Keratinocyte (primary cell): ENCODE measurements at regions not wholly inside any gene's neighbourhood (a gene's known extent, or its start where the extent isn't known, plus 50 kb on each side); places are given as distances from the start of the nearest gene placed in this dataset.
A peak's percentile ranks its signal among the peaks of the same experiment; 100 is the strongest.

Source experiments
- DNase-seq: peaks from one replicate; pipeline ENCODE4 v3.0.0-alpha.2; 2011; ENCODE audit warnings: low read depth, missing footprints, low spot score
- FAIRE-seq: peaks from 2 replicates; lab custom pipeline; 2011; peaks lifted over from hg19 to GRCh38; lab: Jason Lieb, UNC
- H2AFZ ChIP-seq: 2 replicates; pipeline ENCODE4 v1.6.0; 2012; ENCODE audit warnings: low read length, control low read depth, inconsistent platforms; ENCODE audit not compliant: control insufficient read depth
- H3K27ac ChIP-seq: 2 replicates; pipeline ENCODE4 v1.5.1; 2011; ENCODE audit warnings: low read length; ENCODE audit not compliant: control insufficient read depth, insufficient read depth
- H3K27me3 ChIP-seq: 3 replicates; pipeline ENCODE4 v1.6.0; 2011; ENCODE audit warnings: low read length; ENCODE audit not compliant: control insufficient read depth, insufficient read depth; ENCODE audit errors: extremely low read depth
- H3K36me3 ChIP-seq, 2 experiments: 2 replicates in 1 of 2; 3 replicates in 1 of 2; pipeline ENCODE4 v1.5.1; 2011; ENCODE audit warnings: low read length in 2 of 2, mild to moderate bottlenecking in 1 of 2; ENCODE audit not compliant: control insufficient read depth in 2 of 2, insufficient read depth in 2 of 2; ENCODE audit errors: extremely low read depth in 1 of 2
- H3K4me1 ChIP-seq: 3 replicates; pipeline ENCODE4 v1.5.1; 2011; ENCODE audit warnings: low read length; ENCODE audit not compliant: control insufficient read depth, insufficient read depth; ENCODE audit errors: extremely low read depth
- H3K4me2 ChIP-seq: 3 replicates; pipeline ENCODE4 v1.6.0; 2011; ENCODE audit warnings: low read depth, low read length; ENCODE audit not compliant: control insufficient read depth, insufficient read depth; ENCODE audit errors: extremely low read depth
- H3K4me3 ChIP-seq, 3 experiments: fragments of 200-600 bp in 1 of 3; sonication (generic) in 1 of 3; 2 replicates in 2 of 3; 3 replicates in 1 of 3; pipeline ENCODE4 v1.5.1; 2011 to 2016; ENCODE audit warnings: low read length in 3 of 3, mild to moderate bottlenecking in 3 of 3, control low read depth in 2 of 3, inconsistent platforms in 1 of 3, low read depth in 1 of 3, mixed read lengths in 1 of 3, mixed run types in 1 of 3, moderate library complexity in 1 of 3; ENCODE audit not compliant: control insufficient read depth in 2 of 3, insufficient read depth in 2 of 3; ENCODE audit errors: extremely low read depth in 1 of 3
- H3K79me2 ChIP-seq: 2 replicates; pipeline ENCODE4 v1.6.0; 2012; ENCODE audit warnings: low read length; ENCODE audit not compliant: control insufficient read depth, insufficient read depth
- H3K9ac ChIP-seq: 3 replicates; pipeline ENCODE4 v1.6.0; 2011; ENCODE audit warnings: low read length; ENCODE audit not compliant: control insufficient read depth, insufficient read depth; ENCODE audit errors: extremely low read depth
- H3K9me1 ChIP-seq: 3 replicates; pipeline ENCODE4 v1.6.0; 2011; ENCODE audit warnings: low read length; ENCODE audit not compliant: control insufficient read depth, insufficient read depth; ENCODE audit errors: extremely low read depth
- H3K9me3 ChIP-seq: 2 replicates; pipeline ENCODE4 v1.5.1; 2012; ENCODE audit warnings: low read depth, low read length; ENCODE audit not compliant: control insufficient read depth
- H4K20me1 ChIP-seq: 3 replicates; pipeline ENCODE4 v1.6.0; 2011; ENCODE audit warnings: low read length; ENCODE audit not compliant: control insufficient read depth, insufficient read depth; ENCODE audit errors: extremely low read depth
- CTCF ChIP-seq, 3 experiments: IDR thresholded peaks in 1 of 3; conservative IDR thresholded peaks in 1 of 3; optimal IDR thresholded peaks in 1 of 3; 2 replicates in 2 of 3; 3 replicates in 1 of 3; pipeline versions ENCODE3 to v1.5.1; 2011; ENCODE audit warnings: low read length in 3 of 3, mild to moderate bottlenecking in 3 of 3, moderate library complexity in 2 of 3, control low read depth in 1 of 3, inconsistent platforms in 1 of 3; ENCODE audit not compliant: insufficient read depth in 2 of 3; ENCODE audit errors: extremely low read depth in 1 of 3
- EZH2 ChIP-seq: IDR thresholded peaks from one replicate; pipeline ENCODE4 v1.6.1; 2012; ENCODE audit warnings: inconsistent platforms, mild to moderate bottlenecking, low read length, moderate library complexity
- dilution Hi-C: fragments of 300-500 bp; cut with MboI; formaldehyde crosslinking; loops from one replicate; pipeline ENCODE4 v1.7.0; 2020; ENCODE audit warnings: low sequenced_read_pairs; ENCODE audit not compliant: extremely low pct_ligation_motif_present

- Histone ChIP-seq H3K4me1 (peaks cover 23% of the 10 kb centered on the region), H3K9me1 (no peaks in the 10 kb centered on the region), H3K4me3 (no peak overlapping the region), H4K20me1 (no peaks in the 10 kb centered on the region), H3K9ac (no peak overlapping the region), H3K36me3 (no peaks in the 10 kb centered on the region), H3K27ac (peak overlapping the region; percentile 8), H3K4me2 (no peak overlapping the region), H3K9me3 (no peaks in the 10 kb centered on the region), H2AFZ (peak overlapping the region; percentile 5), H3K79me2 (no peaks in the 10 kb centered on the region), H3K27me3 (no peaks in the 10 kb centered on the region)
- FAIRE-seq (peak; percentile 75), DNase-seq (no peak)
- dilution Hi-C loops: no loop called here
- TF ChIP-seq EZH2: no peak
- no peak for TF ChIP-seq CTCF (optimal IDR thresholded peaks at IDR 0.05 in 1 of 3, IDR thresholded peaks at IDR 0.05 in 1 of 3, conservative IDR thresholded peaks at IDR 0.05 in 1 of 3; ENCODE audit: extremely low read depth in 1 of 3, insufficient read depth in 2 of 3, low read length in 3 of 3)
Observed at GRCh38 chr18:60062396-60062795, 162.6 kb downstream of the PMAIP1 start.

DNA sequence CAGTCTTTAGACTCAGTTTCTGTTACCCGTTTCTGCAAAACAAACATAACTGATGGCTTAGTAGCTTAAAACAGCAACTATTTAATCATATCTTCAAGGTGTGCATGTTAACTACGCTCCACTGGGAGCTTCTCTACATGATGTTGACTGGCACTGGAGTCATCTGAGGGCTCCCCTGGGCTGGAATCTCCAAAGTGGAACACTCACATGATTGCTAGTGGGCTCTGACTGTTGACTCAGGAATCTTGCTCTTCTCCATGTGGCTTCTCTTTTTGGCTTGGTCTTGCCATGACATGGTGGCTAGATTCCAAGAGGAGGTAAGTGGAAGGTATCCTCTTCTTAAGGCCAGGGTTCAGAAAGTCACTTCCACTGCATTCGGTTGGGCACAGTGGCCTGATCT is 160.8 kb downstream of the PMAIP1 start:
- DNase-seq: peak; percentile 73
- H3K4me2 ChIP-seq: no peak overlapping the region
- H3K9me1 ChIP-seq: no peaks in the 10 kb centered on the region
- H3K9ac ChIP-seq: no peak overlapping the region
- no peak overlapping the region for H3K27ac ChIP-seq
- H3K4me1 ChIP-seq: peaks cover 23% of the 10 kb centered on the region
- no peaks in the 10 kb centered on the region for H3K36me3 ChIP-seq
- peak; percentile 20 for FAIRE-seq
- H3K79me2 ChIP-seq: no peaks in the 10 kb centered on the region
- H3K27me3 ChIP-seq: no peaks in the 10 kb centered on the region
- H2AFZ ChIP-seq: no peak overlapping the region
- dilution Hi-C loops: no loop called here
- no peak overlapping the region for H3K4me3 ChIP-seq
- TF ChIP-seq CTCF (optimal IDR thresholded peaks at IDR 0.05 in 1 of 3, IDR thresholded peaks at IDR 0.05 in 1 of 3, conservative IDR thresholded peaks at IDR 0.05 in 1 of 3; ENCODE audit: extremely low read depth in 1 of 3, insufficient read depth in 2 of 3, low read length in 3 of 3) (no peak), EZH2 (no peak)
- H3K9me3 ChIP-seq: no peaks in the 10 kb centered on the region
- no peaks in the 10 kb centered on the region for H4K20me1 ChIP-seq
